CD14-positive monocyte (primary cell): ENCODE measurements at regions not wholly inside any gene's neighbourhood (a gene's known extent, or its start where the extent isn't known, plus 50 kb on each side); places are given as distances from the start of the nearest gene placed in this dataset.

Experiments
- DNase-seq, 3 donors: peaks; one replicate each; pipeline ENCODE4 v3.0.0-alpha.2; 2011 to 2022
- H2AFZ ChIP-seq: 2 replicates; pipeline ENCODE4 v1.6.0; 2012; ENCODE audit warnings: mild to moderate bottlenecking, low read depth, low read length, inconsistent platforms; ENCODE audit not compliant: insufficient read depth, poor library complexity, severe bottlenecking
- H3K27ac ChIP-seq, 2 donors: 1 replicate in 1 of 2; 2 replicates in 1 of 2; pipeline ENCODE4 v1.5.1; 2012 to 2013; ENCODE audit warnings: low read length in 2 of 2, control low read depth in 1 of 2, inconsistent platforms in 1 of 2, low read depth in 1 of 2, mild to moderate bottlenecking in 1 of 2
- H3K27me3 ChIP-seq, 2 donors: one replicate each; pipeline versions ENCODE4 v1.6.0 to v1.6.1; 2011 to 2013; ENCODE audit warnings: low read length in 2 of 2; ENCODE audit not compliant: control insufficient read depth in 2 of 2, insufficient read depth in 2 of 2
- H3K36me3 ChIP-seq, 2 donors: replicated peaks in 1 of 2; 1 replicate in 1 of 2; 2 replicates in 1 of 2; pipeline versions ENCODE4 v1.5.1 to v1.6.1; 2012 to 2013; ENCODE audit warnings: low read length in 2 of 2, control low read depth in 1 of 2, inconsistent platforms in 1 of 2, mild to moderate bottlenecking in 1 of 2; ENCODE audit not compliant: insufficient read depth in 2 of 2, control insufficient read depth in 1 of 2
- H3K4me1 ChIP-seq, 2 donors: 1 replicate in 1 of 2; 2 replicates in 1 of 2; pipeline versions ENCODE4 v1.5.1 to v1.6.1; 2012 to 2013; ENCODE audit warnings: low read length in 2 of 2, control low read depth in 1 of 2, inconsistent platforms in 1 of 2, mild to moderate bottlenecking in 1 of 2, moderate library complexity in 1 of 2; ENCODE audit not compliant: insufficient read depth in 2 of 2, control insufficient read depth in 1 of 2
- H3K4me2 ChIP-seq: replicated peaks from 2 replicates; pipeline ENCODE3; 2012; ENCODE audit warnings: low read length, moderate library complexity, mild to moderate bottlenecking; ENCODE audit not compliant: poor library complexity, severe bottlenecking; ENCODE audit errors: extremely low read depth
- H3K4me3 ChIP-seq, 3 experiments: fragments of 200-600 bp in 1 of 3; sonication (generic) in 1 of 3; replicated peaks in 1 of 3; 1 replicate in 2 of 3; 2 replicates in 1 of 3; pipeline ENCODE4 v1.5.1; 2011 to 2013; ENCODE audit warnings: low read length in 3 of 3, mild to moderate bottlenecking in 3 of 3, control low read depth in 2 of 3, low read depth in 2 of 3, inconsistent platforms in 1 of 3, moderate library complexity in 1 of 3
- H3K79me2 ChIP-seq: 2 replicates; pipeline ENCODE4 v1.6.0; 2012; ENCODE audit warnings: mild to moderate bottlenecking, control low read depth, inconsistent platforms, low read length, moderate library complexity; ENCODE audit not compliant: insufficient read depth
- H3K9ac ChIP-seq: 2 replicates; pipeline ENCODE4 v1.6.0; 2017; ENCODE audit warnings: low read length, mild to moderate bottlenecking; ENCODE audit not compliant: insufficient read depth, poor library complexity, severe bottlenecking
- H3K9me3 ChIP-seq, 2 donors: replicated peaks in 1 of 2; 1 replicate in 1 of 2; 2 replicates in 1 of 2; pipeline versions ENCODE4 v1.5.1 to v1.6.1; 2012 to 2013; ENCODE audit warnings: low read length in 2 of 2, control low read depth in 1 of 2; ENCODE audit not compliant: control insufficient read depth in 1 of 2, insufficient read depth in 1 of 2
- H4K20me1 ChIP-seq: 2 replicates; pipeline ENCODE4 v1.6.0; 2012; ENCODE audit warnings: mild to moderate bottlenecking, low read length, control low read depth, moderate library complexity; ENCODE audit not compliant: insufficient read depth
- H3K27ac Mint-ChIP-seq, 7 donors: one replicate each; pipeline ENCODE4 v1.8.0; 2020; ENCODE audit warnings: mild to moderate bottlenecking in 7 of 7, mixed read lengths in 7 of 7, moderate library complexity in 6 of 7, inconsistent platforms in 2 of 7
- H3K27me3 Mint-ChIP-seq, 3 donors: one replicate each; pipeline ENCODE4 v1.8.0; 2021 to 2022; ENCODE audit warnings: low read depth in 3 of 3, mild to moderate bottlenecking in 3 of 3, mixed read lengths in 3 of 3, moderate library complexity in 3 of 3, inconsistent platforms in 1 of 3
- H3K36me3 Mint-ChIP-seq, 2 donors: one replicate each; pipeline ENCODE4 v1.8.0; 2020; ENCODE audit warnings: mixed read lengths in 2 of 2, inconsistent platforms in 1 of 2, mild to moderate bottlenecking in 1 of 2
- H3K4me1 Mint-ChIP-seq: one replicate; pipeline ENCODE4 v1.8.0; 2020; ENCODE audit warnings: mild to moderate bottlenecking, mixed read lengths
- H3K4me3 Mint-ChIP-seq, 2 donors: one replicate each; pipeline ENCODE4 v1.8.0; 2020; ENCODE audit warnings: mild to moderate bottlenecking in 2 of 2, mixed read lengths in 2 of 2, moderate library complexity in 1 of 2
- H3K9me3 Mint-ChIP-seq, 7 donors: one replicate each; pipeline ENCODE4 v1.8.0; 2020 to 2022; ENCODE audit warnings: mixed read lengths in 7 of 7, mild to moderate bottlenecking in 6 of 7, moderate library complexity in 6 of 7, inconsistent platforms in 2 of 7
- WGBS: methylation state at CpG from one replicate; pipeline ENCODE4 v1.1.5; 2013; ENCODE audit warnings: missing lambda C conversion rate; ENCODE audit not compliant: insufficient coverage; 5-methylcytosine and 5-hydroxymethylcytosine counted together
- intact Hi-C, 2 donors: fragments of 100-400 bp; cut with micrococcal nuclease; formaldehyde crosslinking; loops; one replicate each; pipeline versions ENCODE4 v1.15.0 to v1.15.1; 2023
- TF ChIP-seq, protein P1 (sequence below): fragments of 200-600 bp; IDR thresholded peaks from one replicate; pipeline ENCODE4 v1.8.0; 2022; ENCODE audit warnings: antibody characterized with exemption, mild to moderate bottlenecking

DNA sequence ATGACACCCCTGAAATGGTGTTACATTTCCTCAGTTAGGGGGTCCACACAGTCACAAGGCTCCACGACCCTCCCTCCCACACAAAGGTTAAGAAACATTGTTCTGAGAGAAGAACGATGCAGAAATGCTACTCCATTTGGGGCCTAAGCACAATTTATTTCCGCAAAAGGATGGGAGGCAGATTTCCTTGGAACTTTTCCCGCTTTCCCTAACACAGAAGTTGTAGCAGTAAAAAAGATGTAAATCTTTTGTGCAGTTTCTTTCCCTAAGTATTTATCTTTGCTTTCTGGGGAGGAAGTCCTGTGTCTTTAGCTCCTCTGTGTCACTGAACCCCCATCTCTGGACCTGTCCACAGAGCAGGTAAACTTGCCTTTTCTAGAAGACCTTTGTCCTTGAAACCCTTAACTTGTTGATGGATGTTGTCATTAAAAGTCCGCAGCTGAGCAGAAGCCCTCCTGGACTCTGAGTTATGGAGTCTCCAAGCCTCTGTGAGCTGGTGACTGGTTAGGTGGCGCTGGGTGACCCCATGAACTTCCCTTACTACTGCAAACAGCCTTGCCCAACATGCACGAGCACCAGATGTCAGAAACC lies 67.2 kb upstream of the SHISA3 start:
- no peak overlapping the region for H3K4me2 ChIP-seq
- no peak for DNase-seq
- Mint-ChIP-seq H3K9me3 (peaks cover 0 to 11% (median 3%) of the 10 kb centered on the region in 7 donors), H3K4me1 (no peaks in the 10 kb centered on the region), H3K36me3 (no peaks in the 10 kb centered on the region), H3K4me3 (no peak overlapping the region), H3K27ac (no peak overlapping the region), H3K27me3 (peaks cover 1 to 2% (median 2%) of the 10 kb centered on the region in 3 donors)
- TF ChIP-seq, protein P1, sequence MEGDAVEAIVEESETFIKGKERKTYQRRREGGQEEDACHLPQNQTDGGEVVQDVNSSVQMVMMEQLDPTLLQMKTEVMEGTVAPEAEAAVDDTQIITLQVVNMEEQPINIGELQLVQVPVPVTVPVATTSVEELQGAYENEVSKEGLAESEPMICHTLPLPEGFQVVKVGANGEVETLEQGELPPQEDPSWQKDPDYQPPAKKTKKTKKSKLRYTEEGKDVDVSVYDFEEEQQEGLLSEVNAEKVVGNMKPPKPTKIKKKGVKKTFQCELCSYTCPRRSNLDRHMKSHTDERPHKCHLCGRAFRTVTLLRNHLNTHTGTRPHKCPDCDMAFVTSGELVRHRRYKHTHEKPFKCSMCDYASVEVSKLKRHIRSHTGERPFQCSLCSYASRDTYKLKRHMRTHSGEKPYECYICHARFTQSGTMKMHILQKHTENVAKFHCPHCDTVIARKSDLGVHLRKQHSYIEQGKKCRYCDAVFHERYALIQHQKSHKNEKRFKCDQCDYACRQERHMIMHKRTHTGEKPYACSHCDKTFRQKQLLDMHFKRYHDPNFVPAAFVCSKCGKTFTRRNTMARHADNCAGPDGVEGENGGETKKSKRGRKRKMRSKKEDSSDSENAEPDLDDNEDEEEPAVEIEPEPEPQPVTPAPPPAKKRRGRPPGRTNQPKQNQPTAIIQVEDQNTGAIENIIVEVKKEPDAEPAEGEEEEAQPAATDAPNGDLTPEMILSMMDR, result no peak
- H3K9ac ChIP-seq, result no peak overlapping the region
- no peaks in the 10 kb centered on the region for H4K20me1 ChIP-seq
- no peaks in the 10 kb centered on the region for H3K9me3 ChIP-seq
- H2AFZ ChIP-seq, result no peak overlapping the region
- no peaks in the 10 kb centered on the region for H3K36me3 ChIP-seq
- H3K27me3 ChIP-seq, result no peaks in the 10 kb centered on the region
- intact Hi-C loops, result no loop called here
- H3K79me2 ChIP-seq, result no peaks in the 10 kb centered on the region
- WGBS, result 100% methylated on average over 2 of the region's 7 CpGs
- H3K4me1 ChIP-seq, result no peaks in the 10 kb centered on the region
- no peak overlapping the region for H3K4me3 ChIP-seq
- no peak overlapping the region for H3K27ac ChIP-seq

DNA sequence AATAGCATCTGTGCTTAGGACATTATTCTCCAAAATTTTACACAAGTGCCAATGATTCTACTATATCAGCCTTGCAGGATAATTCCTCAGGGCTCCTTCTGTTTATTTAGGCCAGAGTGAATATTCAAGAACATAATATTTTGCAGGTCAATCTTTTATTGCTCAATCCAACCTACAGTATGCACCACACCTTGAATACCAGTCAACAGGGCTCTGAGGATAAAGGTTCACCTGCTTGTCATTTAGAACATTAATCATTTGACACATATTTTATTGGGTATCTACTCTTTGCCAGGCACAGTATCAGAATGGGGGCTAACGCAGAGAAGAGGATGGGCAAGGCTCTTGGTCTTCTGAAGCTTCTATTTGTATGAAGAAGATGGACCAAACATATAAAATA lies 66.2 kb upstream of the SHISA3 start:
- H3K4me3 ChIP-seq, result no peak overlapping the region
- H3K27ac ChIP-seq, result no peak overlapping the region
- TF ChIP-seq, protein P1, result no peak
- H2AFZ ChIP-seq, result no peak overlapping the region
- H3K9me3 Mint-ChIP-seq, result peaks cover 0 to 14% (median 1%) of the 10 kb centered on the region in 7 donors
- DNase-seq, result no peak
- no peaks in the 10 kb centered on the region for H3K4me1 ChIP-seq
- no peaks in the 10 kb centered on the region for H3K9me3 ChIP-seq
- H3K79me2 ChIP-seq, result no peaks in the 10 kb centered on the region
- H3K9ac ChIP-seq, result no peak overlapping the region
- no peaks in the 10 kb centered on the region for H3K36me3 Mint-ChIP-seq
- H3K4me1 Mint-ChIP-seq, result no peaks in the 10 kb centered on the region
- H3K36me3 ChIP-seq, result no peaks in the 10 kb centered on the region
- no peak overlapping the region for H3K4me2 ChIP-seq
- no peaks in the 10 kb centered on the region for H3K27me3 ChIP-seq
- H4K20me1 ChIP-seq, result no peaks in the 10 kb centered on the region
- H3K4me3 Mint-ChIP-seq, result no peak overlapping the region
- H3K27me3 Mint-ChIP-seq, result peaks cover 1 to 2% (median 2%) of the 10 kb centered on the region in 3 donors
- intact Hi-C loops, result no loop called here
- peak overlapping the region in 1 of 7 donors; percentile 74 for H3K27ac Mint-ChIP-seq
- no CpG with 5 or more reads among the region's 1 CpG for WGBS
